Erythroblast (primary cell): ENCODE measurements at regions not wholly inside any gene's neighbourhood (a gene's known extent, or its start where the extent isn't known, plus 50 kb on each side); places are given as distances from the start of the nearest gene placed in this dataset.
"Not testable (repeated sequence)": the region's sequence is repeated elsewhere in the genome, so short reads cannot be mapped to it uniquely, and the experiment has no call there.

Experiments used
- GATA1 ChIP-seq: IDR thresholded peaks from 2 replicates; pipeline ENCODE4 v1.6.1; 2011; ENCODE audit warnings: low read depth, mild to moderate bottlenecking, control low read depth, low read length, moderate library complexity
- POLR2A ChIP-seq: IDR thresholded peaks from 2 replicates; pipeline ENCODE4 v1.6.1; 2011; ENCODE audit warnings: mild to moderate bottlenecking, low read length

DNA sequence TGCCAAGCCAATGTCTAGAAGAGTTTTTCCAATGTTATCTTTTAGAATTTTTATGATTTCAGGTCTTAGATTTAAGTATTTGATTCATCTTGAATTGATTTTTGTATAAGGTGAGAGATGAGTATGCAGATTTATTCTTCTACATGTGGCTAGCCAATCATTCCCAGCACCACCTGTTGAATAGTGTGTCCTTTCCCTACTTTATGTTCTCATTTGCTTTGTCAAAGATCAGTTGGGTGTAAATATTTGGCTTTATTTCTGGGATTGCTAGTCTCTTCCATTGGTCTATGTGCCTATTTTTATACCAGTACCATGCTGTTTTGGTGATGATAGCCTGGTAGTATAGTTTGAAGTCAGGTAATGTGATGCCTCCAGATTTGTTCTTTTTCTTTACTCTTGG lies 77.1 kb downstream of the PCMTD2 start:
- TF ChIP-seq POLR2A, GATA1: not testable (repeated sequence)
